ENCODE measurements at regions not wholly inside any gene's neighbourhood (a gene's known extent, or its start where the extent isn't known, plus 50 kb on each side); places are given as distances from the start of the nearest gene placed in this dataset.

DNA sequence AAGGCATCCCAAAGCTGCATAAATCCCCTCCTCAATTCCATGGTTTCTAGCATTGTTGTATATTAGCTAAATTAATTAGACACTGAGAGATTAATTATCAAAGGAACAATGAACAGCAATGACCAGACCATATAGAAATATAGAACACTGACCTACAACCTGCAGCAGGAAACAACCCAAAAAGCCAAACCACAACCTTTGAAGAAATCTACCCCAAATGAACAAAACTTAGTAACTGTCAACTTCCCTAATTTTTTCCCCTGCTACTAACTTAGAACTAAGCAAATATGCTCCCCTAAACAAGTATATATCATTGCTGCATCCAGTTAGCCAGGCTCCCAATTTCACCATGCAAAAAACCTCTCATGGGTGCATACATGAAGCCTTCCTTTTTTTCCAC, 268.0 kb upstream of the ANO3 start:
- no peak for ATAC-seq (replicated peaks; ENCODE audit: extremely low read depth, poor library complexity, severe bottlenecking)
- H3K27me3 Mint-ChIP-seq, result no peaks in the 10 kb centered on the region

DNA sequence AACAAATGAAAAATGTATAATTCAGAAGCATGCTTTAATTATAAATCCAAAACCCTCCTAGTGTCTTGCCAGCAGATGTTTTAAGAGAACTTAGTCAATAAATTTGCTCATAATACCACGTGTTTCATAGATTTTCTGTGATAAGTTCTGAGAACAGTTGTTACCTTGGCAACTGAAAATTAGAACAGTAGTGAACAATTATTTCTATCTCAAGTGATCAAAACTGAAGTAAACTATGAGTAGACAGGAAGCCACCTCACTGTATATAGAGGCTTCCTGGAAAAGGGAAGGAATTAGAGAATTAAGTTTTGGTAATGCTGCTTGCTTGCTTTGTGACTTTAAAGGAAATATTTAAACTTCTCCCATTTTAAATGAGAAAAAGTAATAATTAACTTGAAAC, 266.0 kb upstream of the ANO3 start:
- H3K27ac Mint-ChIP-seq (ENCODE audit: low read depth), result no peak overlapping the region
- no peak overlapping the region for H3K4me3 Mint-ChIP-seq
- no peaks in the 10 kb centered on the region for H3K27me3 Mint-ChIP-seq
- H3K9me3 Mint-ChIP-seq, result peaks cover 31% of the 10 kb centered on the region
- no peak for DNase-seq (ENCODE audit: low spot score in 2 of 2)
- H3K36me3 Mint-ChIP-seq (ENCODE audit: insufficient read depth), result no peaks in the 10 kb centered on the region
- no peaks in the 10 kb centered on the region for H3K4me1 Mint-ChIP-seq
- ATAC-seq (replicated peaks; ENCODE audit: extremely low read depth, poor library complexity, severe bottlenecking), result no peak

More for the DNA sequence above, 268.0 kb upstream of the ANO3 start:
- Mint-ChIP-seq H3K9me3 (peaks cover 40% of the 10 kb centered on the region), H3K4me3 (no peak overlapping the region), H3K27ac (ENCODE audit: low read depth) (no peak overlapping the region), H3K36me3 (ENCODE audit: insufficient read depth) (no peaks in the 10 kb centered on the region), H3K4me1 (no peaks in the 10 kb centered on the region)
- no peak for DNase-seq (ENCODE audit: low spot score in 2 of 2)

DNA sequence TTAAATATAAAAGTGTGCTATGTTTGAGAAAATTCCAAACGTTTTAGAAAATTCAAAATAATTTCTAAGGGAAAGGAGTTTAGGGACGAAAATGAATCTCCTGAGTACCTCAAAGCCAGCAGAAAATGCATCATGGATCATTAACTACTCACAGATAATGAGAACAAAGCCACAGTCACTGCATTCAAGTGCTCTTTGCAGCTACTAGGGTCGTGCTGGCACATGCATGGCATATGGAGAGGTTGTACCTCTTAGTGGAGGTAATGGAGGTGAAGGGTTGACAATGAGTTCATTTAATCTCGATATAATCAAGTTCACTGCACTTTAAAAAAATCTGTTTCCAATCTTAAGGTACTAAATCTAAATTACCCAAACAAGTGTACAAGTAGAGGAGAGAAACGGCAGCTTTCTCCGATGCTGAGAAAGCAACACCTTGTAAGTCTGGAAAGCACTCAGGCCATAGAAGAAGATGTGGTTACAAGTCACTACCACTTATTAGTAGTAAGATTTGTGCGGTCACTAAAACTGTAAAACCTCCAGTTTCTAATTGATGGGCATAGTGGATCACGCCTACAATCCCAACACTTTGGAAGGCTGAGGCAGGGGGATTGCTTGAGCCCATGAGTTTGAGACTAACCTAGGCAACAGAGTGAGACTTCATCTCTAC, 261.1 kb upstream of the ANO3 start:
- no peaks in the 10 kb centered on the region for H3K4me1 Mint-ChIP-seq
- H3K27me3 Mint-ChIP-seq, result no peaks in the 10 kb centered on the region
- DNase-seq (ENCODE audit: low spot score in 2 of 2), result no peak
- H3K27ac Mint-ChIP-seq (ENCODE audit: low read depth), result no peak overlapping the region
- no peaks in the 10 kb centered on the region for H3K36me3 Mint-ChIP-seq (ENCODE audit: insufficient read depth)
- no peak overlapping the region for H3K4me3 Mint-ChIP-seq
- H3K9me3 Mint-ChIP-seq, result peaks cover 24% of the 10 kb centered on the region
- no peak for ATAC-seq (replicated peaks; ENCODE audit: extremely low read depth, poor library complexity, severe bottlenecking)

DNA sequence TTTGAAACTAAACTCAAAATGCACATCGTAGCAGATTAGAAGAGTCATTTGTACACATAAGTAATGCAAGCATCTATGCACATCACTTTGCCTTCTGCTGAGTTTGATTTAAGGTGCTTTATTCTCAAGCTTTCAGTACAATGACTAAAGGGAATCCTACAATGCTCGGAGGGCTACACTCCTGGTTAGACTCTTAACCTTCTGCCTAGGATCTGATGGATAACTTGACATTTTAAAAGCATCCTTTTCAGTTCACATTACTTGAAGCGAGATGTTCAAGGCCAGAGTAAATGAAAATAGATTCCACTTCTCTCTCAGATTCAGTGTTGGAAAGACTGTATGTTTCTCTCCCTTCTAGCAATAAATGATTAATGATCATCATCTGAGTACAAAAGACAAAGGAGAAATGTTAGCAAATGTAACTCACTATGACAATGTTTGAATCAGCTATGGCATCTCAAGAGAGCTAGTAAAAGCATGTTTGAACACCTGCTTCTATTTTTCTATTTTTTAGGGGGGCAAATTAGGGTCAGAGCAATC, 259.2 kb upstream of the ANO3 start:
- Mint-ChIP-seq H3K27me3 (no peaks in the 10 kb centered on the region), H3K36me3 (ENCODE audit: insufficient read depth) (no peaks in the 10 kb centered on the region), H3K4me1 (no peaks in the 10 kb centered on the region), H3K9me3 (peaks cover 27% of the 10 kb centered on the region), H3K4me3 (no peak overlapping the region), H3K27ac (ENCODE audit: low read depth) (no peak overlapping the region)
- ATAC-seq (replicated peaks; ENCODE audit: extremely low read depth, poor library complexity, severe bottlenecking) (no peak), DNase-seq (ENCODE audit: low spot score in 2 of 2) (no peak)

DNA sequence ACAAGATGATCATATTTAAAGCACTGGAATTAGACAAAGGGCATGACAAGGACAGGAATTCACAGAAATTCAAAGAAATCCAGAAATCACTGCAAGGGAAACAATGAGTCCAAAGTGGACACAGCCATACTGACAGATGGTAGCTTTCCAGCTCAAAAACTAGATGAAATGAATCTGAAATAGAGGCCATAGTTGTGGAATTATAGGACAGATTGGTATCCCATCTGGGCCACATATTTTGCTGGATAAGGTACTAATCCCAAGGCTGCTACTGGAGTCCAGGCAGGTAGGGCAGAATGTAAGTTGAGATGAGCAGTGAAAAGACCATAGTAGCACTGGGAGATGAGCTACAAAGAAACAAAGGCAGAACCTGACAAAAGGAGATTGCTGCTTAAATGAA, 258.3 kb upstream of the ANO3 start:
- Mint-ChIP-seq H3K4me3 (no peak overlapping the region), H3K9me3 (peaks cover 21% of the 10 kb centered on the region), H3K27me3 (no peaks in the 10 kb centered on the region), H3K36me3 (ENCODE audit: insufficient read depth) (no peaks in the 10 kb centered on the region), H3K4me1 (no peaks in the 10 kb centered on the region), H3K27ac (ENCODE audit: low read depth) (no peak overlapping the region)
- ATAC-seq (replicated peaks; ENCODE audit: extremely low read depth, poor library complexity, severe bottlenecking), result no peak
- DNase-seq (ENCODE audit: low spot score in 2 of 2), result no peak

DNA sequence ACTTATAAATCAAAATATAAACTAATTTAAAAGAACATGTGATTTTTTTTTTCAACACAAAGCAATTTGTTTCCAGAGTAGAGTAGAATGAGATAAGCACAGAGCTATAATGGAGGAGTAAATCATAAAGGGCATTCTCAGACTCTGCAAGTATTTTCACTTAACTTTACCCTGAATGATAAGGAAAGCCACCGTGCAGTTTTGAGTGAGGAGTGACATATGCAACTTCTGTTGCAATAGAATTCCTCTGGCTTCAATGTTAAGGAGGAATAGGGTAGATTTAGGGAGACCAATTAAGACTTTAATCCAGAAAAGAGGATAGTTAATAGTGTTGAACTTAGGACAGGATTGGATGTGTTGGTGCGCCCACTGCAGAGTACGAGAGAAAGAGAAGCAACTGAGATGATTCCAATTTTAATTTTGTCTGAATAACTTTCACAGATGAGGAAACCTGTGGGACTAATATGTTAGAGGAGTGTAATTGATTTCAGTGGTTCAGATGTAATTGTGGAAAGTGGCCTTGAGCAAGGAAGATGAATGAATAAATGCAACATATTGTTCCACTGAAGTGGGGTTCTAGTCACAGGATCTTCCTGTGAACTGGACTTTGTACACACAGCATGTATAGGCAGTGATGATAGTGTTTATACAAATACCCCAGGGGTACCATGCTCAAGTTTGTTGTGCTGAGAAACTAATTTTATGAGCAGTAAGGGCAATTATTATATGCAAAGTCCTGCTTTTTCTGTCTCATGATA, 255.5 kb upstream of the ANO3 start:
- Mint-ChIP-seq H3K4me3 (no peak overlapping the region), H3K27me3 (no peaks in the 10 kb centered on the region), H3K36me3 (ENCODE audit: insufficient read depth) (no peaks in the 10 kb centered on the region), H3K4me1 (no peaks in the 10 kb centered on the region), H3K9me3 (peaks cover 27% of the 10 kb centered on the region), H3K27ac (ENCODE audit: low read depth) (no peak overlapping the region)
- DNase-seq (ENCODE audit: low spot score in 2 of 2) (no peak), ATAC-seq (replicated peaks; ENCODE audit: extremely low read depth, poor library complexity, severe bottlenecking) (no peak)

DNA sequence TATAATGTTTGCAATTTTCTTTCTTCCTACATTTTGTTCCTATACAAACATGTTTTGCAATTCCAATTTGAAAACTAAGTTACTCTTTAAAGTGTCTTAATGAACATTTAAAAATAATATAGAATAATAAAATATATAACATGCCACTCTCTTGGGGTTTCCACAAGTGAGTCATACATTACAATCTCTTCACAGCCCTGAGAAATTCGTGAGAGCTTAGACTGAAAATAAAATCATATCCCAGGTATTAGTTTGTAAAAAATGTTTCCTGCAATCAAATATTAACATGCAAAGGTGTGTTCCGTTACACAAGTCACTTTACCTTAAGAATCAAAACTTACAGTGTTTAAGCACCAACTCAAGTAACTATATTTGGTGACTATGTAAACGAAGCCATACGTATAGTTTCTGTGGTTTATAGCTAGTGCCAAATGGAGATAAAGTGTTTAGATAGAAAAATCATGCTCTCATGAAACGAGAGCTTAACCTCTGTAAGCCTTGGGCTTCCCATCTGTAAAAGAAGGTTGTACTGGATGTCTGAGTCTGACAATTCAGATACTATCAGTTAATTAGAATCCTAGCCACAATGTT, 253.6 kb upstream of the ANO3 start:
- Mint-ChIP-seq H3K9me3 (peaks cover 27% of the 10 kb centered on the region), H3K4me1 (no peaks in the 10 kb centered on the region), H3K36me3 (ENCODE audit: insufficient read depth) (no peaks in the 10 kb centered on the region), H3K4me3 (no peak overlapping the region), H3K27me3 (no peaks in the 10 kb centered on the region), H3K27ac (ENCODE audit: low read depth) (no peak overlapping the region)
- DNase-seq (ENCODE audit: low spot score in 2 of 2) (no peak), ATAC-seq (replicated peaks; ENCODE audit: extremely low read depth, poor library complexity, severe bottlenecking) (no peak)

DNA sequence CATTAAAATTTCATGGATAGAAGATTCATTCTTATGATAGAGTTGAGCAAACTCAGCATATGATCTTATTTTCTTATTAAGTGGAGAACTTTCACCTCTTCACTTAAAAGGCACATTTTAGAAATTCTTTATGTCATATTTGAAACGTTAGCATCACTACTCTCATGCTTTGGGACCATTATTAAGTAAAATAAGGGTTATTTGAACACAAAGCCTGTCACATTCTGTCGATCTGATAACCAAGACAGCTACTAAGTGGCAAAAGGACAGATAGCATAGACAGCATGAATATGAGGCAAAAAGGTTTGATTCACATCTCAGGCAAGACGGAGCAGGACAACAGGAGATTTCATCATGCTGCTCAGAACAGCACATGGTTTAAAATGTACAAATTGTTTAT, 247.6 kb upstream of the ANO3 start:
- Mint-ChIP-seq H3K9me3 (peaks cover 4% of the 10 kb centered on the region), H3K27me3 (no peaks in the 10 kb centered on the region), H3K36me3 (ENCODE audit: insufficient read depth) (no peaks in the 10 kb centered on the region), H3K4me3 (no peak overlapping the region), H3K27ac (ENCODE audit: low read depth) (no peak overlapping the region), H3K4me1 (no peaks in the 10 kb centered on the region)
- DNase-seq (ENCODE audit: low spot score in 2 of 2) (no peak), ATAC-seq (replicated peaks; ENCODE audit: extremely low read depth, poor library complexity, severe bottlenecking) (no peak)

DNA sequence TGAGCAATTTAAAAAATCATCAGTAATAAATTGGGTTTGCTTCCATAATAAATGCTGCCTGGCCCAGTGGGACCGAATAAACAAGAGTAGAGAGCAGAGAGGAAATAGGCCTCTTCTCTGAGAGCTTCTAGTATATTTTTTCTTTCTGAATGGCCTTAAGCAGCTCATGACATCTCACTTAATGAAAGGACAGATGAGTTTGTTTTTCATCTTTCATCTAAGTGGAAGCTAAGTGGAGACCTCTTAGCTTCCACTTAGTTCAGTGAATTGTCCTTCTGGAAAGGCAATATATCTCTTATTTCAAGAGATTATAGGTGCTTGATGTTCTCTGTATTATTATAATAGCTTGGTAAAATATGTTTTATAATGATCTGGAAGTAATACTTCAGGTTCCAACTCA, 245.9 kb upstream of the ANO3 start:
- Mint-ChIP-seq H3K27me3 (no peaks in the 10 kb centered on the region), H3K4me1 (no peaks in the 10 kb centered on the region), H3K27ac (ENCODE audit: low read depth) (no peak overlapping the region), H3K4me3 (no peak overlapping the region), H3K36me3 (ENCODE audit: insufficient read depth) (no peaks in the 10 kb centered on the region), H3K9me3 (peaks cover 6% of the 10 kb centered on the region)
- DNase-seq (ENCODE audit: low spot score in 2 of 2) (no peak), ATAC-seq (replicated peaks; ENCODE audit: extremely low read depth, poor library complexity, severe bottlenecking) (no peak)

DNA sequence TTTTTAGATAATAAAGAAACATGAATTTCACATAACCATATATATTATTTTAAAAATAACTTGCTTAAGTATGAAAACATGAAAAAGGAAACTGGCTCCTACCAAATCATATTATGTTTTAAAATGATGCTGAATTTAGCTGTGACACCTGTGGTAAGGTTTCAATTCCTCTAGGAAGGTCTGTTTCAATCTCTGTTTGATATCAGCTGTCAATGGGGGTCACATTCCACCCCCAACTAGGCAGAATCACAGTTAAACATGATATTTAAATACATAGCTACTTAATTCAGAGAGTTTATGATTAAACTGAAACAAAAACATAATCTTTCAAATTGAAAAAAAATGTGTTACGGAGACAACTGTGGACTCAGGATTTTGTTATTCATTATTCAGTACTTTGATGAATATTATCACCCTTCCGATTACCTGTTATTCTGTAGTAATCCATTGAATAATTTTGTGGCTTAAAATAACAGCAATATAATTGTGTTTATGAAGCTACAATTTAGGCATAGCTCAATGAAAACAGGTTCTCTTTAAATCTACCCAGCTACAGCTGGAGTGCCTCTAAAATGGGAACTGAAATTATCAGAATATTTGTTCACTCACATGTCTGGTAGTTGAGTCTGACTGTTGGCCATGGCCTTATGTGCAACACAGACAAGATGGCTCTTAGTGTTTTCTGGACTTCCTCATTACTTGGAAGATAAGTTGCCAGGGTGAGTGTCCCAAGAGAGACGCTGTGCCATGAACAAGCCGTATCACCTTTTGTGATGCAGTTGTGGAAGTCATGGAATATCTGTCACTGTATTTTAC, 244.6 kb upstream of the ANO3 start:
- Mint-ChIP-seq H3K36me3 (ENCODE audit: insufficient read depth) (no peaks in the 10 kb centered on the region), H3K4me1 (no peaks in the 10 kb centered on the region), H3K4me3 (no peak overlapping the region), H3K27me3 (no peaks in the 10 kb centered on the region), H3K27ac (ENCODE audit: low read depth) (no peak overlapping the region), H3K9me3 (peaks cover 6% of the 10 kb centered on the region)
- DNase-seq (ENCODE audit: low spot score in 2 of 2), result no peak
- ATAC-seq (replicated peaks; ENCODE audit: extremely low read depth, poor library complexity, severe bottlenecking), result no peak

DNA sequence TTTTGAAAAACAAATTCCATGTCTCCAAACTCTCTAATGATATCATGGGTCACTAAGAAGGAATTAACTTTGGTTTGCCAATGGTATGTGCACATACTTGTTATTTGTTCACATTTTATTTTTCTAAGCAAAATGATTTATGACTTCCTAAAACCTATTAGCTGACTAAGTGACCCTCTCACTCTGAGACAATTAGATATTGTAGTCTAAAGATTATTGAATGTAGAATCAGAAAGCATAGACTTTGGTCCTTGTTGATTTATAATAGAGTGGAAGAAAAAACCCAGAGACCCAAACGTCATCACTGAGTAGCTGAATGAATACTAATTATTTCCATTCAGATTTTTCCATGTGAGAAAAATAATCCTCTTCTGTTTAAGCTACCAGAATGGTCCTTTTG, 243.5 kb upstream of the ANO3 start:
- Mint-ChIP-seq H3K9me3 (peaks cover 6% of the 10 kb centered on the region), H3K4me1 (no peaks in the 10 kb centered on the region)
- no peak for ATAC-seq (replicated peaks; ENCODE audit: extremely low read depth, poor library complexity, severe bottlenecking)

DNA sequence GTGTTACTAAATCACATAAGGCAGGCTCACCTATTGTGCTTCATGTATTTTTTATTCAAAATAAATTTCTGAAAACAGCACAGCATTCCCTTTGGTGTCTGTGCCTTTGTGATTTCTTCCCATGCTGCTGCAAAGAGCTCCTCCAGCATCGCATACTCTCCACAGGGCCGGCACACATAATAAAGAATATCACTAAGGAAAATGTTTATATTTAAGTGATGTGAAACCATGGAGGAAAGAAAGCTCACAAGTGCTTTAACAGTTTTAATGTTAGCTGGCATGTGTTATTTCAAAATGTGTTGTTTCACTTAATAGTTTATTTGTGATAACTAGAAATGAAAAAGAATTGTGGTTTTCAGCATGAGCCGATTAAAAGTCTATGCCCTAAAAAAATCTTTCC, 241.3 kb upstream of the ANO3 start:
- Mint-ChIP-seq H3K4me1 (no peaks in the 10 kb centered on the region), H3K9me3 (peaks cover 11% of the 10 kb centered on the region), H3K27me3 (no peaks in the 10 kb centered on the region), H3K4me3 (no peak overlapping the region), H3K36me3 (ENCODE audit: insufficient read depth) (no peaks in the 10 kb centered on the region), H3K27ac (ENCODE audit: low read depth) (no peak overlapping the region)
- ATAC-seq (replicated peaks; ENCODE audit: extremely low read depth, poor library complexity, severe bottlenecking), result no peak
- no peak for DNase-seq (ENCODE audit: low spot score in 2 of 2)

More for the DNA sequence above, 243.5 kb upstream of the ANO3 start:
- no peak overlapping the region for H3K27ac Mint-ChIP-seq (ENCODE audit: low read depth)
- no peaks in the 10 kb centered on the region for H3K36me3 Mint-ChIP-seq (ENCODE audit: insufficient read depth)
- H3K4me3 Mint-ChIP-seq, result no peak overlapping the region
- H3K27me3 Mint-ChIP-seq, result no peaks in the 10 kb centered on the region
- no peak for DNase-seq (ENCODE audit: low spot score in 2 of 2)
